ENCODE measurements at regions not wholly inside any gene's neighbourhood (a gene's known extent, or its start where the extent isn't known, plus 50 kb on each side); places are given as distances from the start of the nearest gene placed in this dataset.

DNA sequence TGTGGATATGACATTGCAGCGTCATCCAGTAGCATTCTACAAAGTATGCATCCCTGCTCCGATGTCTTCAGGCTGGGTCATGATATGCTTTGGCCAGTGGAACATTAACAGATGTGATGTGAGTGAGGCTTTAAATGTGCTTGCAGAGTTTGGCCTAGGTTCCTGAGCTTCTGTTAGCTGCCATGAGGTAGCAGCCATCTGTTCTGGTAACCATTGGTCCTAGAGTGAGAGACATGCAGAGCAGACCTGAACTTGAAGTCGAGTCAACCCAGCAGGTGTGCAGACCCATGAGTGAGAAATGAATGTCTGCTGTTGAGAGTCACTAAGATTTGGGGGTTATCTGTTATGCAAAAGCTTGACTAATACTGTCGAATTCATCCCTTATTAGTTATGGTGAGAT, 73.8 kb upstream of the NABP1 start:
- Histone ChIP-seq H3K4me3 (replicated peaks in 1 of 4; ENCODE audit: control extremely low read depth in 1 of 4, insufficient read depth in 1 of 4, low read depth in 3 of 4, low read length in 4 of 4) (no peak overlapping the region), H3K27ac (ENCODE audit: insufficient read depth, low read length) (no peak overlapping the region)
- TF ChIP-seq EZH2 (IDR thresholded peaks at IDR 0.05; ENCODE audit: low read length, missing control alignments): no peak
- TF ChIP-seq, protein P1, sequence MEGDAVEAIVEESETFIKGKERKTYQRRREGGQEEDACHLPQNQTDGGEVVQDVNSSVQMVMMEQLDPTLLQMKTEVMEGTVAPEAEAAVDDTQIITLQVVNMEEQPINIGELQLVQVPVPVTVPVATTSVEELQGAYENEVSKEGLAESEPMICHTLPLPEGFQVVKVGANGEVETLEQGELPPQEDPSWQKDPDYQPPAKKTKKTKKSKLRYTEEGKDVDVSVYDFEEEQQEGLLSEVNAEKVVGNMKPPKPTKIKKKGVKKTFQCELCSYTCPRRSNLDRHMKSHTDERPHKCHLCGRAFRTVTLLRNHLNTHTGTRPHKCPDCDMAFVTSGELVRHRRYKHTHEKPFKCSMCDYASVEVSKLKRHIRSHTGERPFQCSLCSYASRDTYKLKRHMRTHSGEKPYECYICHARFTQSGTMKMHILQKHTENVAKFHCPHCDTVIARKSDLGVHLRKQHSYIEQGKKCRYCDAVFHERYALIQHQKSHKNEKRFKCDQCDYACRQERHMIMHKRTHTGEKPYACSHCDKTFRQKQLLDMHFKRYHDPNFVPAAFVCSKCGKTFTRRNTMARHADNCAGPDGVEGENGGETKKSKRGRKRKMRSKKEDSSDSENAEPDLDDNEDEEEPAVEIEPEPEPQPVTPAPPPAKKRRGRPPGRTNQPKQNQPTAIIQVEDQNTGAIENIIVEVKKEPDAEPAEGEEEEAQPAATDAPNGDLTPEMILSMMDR (conservative IDR thresholded peaks at IDR 0.05 in 1 of 2, IDR thresholded peaks at IDR 0.05 in 1 of 2; ENCODE audit: low read depth in 1 of 2, low read length in 2 of 2): no peak

DNA sequence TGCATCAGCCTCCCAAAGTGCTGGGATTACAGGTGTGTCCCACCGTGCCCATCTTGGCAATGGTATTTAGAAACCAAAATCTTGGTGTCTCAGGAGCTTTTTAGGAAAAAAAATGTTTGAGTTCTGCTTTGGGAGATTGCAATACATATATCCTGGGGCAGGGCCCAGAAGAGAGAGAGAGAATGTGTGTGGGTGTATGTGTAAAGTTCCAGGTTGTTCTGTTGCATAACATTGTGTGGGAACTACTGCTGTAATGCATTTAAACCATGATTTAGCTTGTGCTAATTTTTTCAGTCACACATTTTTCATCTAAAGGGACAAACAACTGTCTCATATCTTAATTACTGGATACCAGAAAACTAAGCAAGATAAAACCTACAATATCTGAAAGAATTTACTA, 70.8 kb upstream of the NABP1 start:
- Histone ChIP-seq H3K79me2 (ENCODE audit: control insufficient read depth, insufficient read depth, low read length) (no peaks in the 10 kb centered on the region), H3K36me3 (ENCODE audit: control insufficient read depth, insufficient read depth, low read length) (no peaks in the 10 kb centered on the region), H3K9me3 (ENCODE audit: control insufficient read depth, insufficient read depth, low read depth, low read length) (no peaks in the 10 kb centered on the region), H3K4me1 (ENCODE audit: control insufficient read depth, extremely low read depth, insufficient read depth, low read length) (peaks cover 3% of the 10 kb centered on the region), H3K27ac (ENCODE audit: insufficient read depth, low read length) (no peak overlapping the region), H3K4me3 (replicated peaks in 1 of 4; ENCODE audit: control extremely low read depth in 1 of 4, insufficient read depth in 1 of 4, low read depth in 3 of 4, low read length in 4 of 4) (no peak overlapping the region), H3K4me2 (ENCODE audit: extremely low read depth, insufficient read depth, low read length) (no peak overlapping the region), H2AFZ (ENCODE audit: low read length) (no peak overlapping the region), H4K20me1 (ENCODE audit: control insufficient read depth, extremely low read depth, insufficient read depth, low read length) (no peaks in the 10 kb centered on the region), H3K27me3 (ENCODE audit: control insufficient read depth, insufficient read depth, low read length) (no peaks in the 10 kb centered on the region), H3K9ac (ENCODE audit: insufficient read depth, low read length) (no peak overlapping the region)
- TF ChIP-seq EZH2 (IDR thresholded peaks at IDR 0.05; ENCODE audit: low read length, missing control alignments): no peak
- TF ChIP-seq, protein P1 (conservative IDR thresholded peaks at IDR 0.05 in 1 of 2, IDR thresholded peaks at IDR 0.05 in 1 of 2; ENCODE audit: low read depth in 1 of 2, low read length in 2 of 2): no peak
- DNase-seq (ENCODE audit: low read depth in 2 of 2): peak in 1 of 2 donors; percentile 29

More for the DNA sequence above, 73.8 kb upstream of the NABP1 start:
- Histone ChIP-seq H3K79me2 (ENCODE audit: control insufficient read depth, insufficient read depth, low read length) (no peaks in the 10 kb centered on the region), H3K9ac (ENCODE audit: insufficient read depth, low read length) (no peak overlapping the region), H3K4me2 (ENCODE audit: extremely low read depth, insufficient read depth, low read length) (no peak overlapping the region), H3K4me1 (ENCODE audit: control insufficient read depth, extremely low read depth, insufficient read depth, low read length) (no peaks in the 10 kb centered on the region), H3K9me3 (ENCODE audit: control insufficient read depth, insufficient read depth, low read depth, low read length) (no peaks in the 10 kb centered on the region), H3K36me3 (ENCODE audit: control insufficient read depth, insufficient read depth, low read length) (no peaks in the 10 kb centered on the region), H4K20me1 (ENCODE audit: control insufficient read depth, extremely low read depth, insufficient read depth, low read length) (no peaks in the 10 kb centered on the region), H3K27me3 (ENCODE audit: control insufficient read depth, insufficient read depth, low read length) (no peaks in the 10 kb centered on the region), H2AFZ (ENCODE audit: low read length) (no peak overlapping the region)
- no peak for DNase-seq (ENCODE audit: low read depth in 2 of 2)

DNA sequence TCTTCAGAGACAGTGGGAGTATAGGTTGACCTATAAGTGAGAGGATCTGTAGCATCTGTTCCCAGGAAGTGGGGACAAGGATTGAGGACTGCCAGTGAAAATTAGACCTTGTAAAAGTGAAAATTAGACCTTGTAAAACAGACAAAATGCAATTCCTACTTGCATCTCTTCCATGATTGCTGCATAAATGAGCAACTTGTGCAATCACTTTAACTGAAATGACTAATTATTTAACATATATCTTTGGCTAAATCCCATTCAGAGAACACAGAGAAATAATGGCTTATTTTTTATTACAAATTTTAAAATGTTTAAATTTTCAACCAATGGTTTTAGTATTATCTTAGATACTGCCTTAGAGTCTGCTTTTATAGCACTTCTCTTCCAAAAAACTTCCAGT, 67.2 kb upstream of the NABP1 start:
- Histone ChIP-seq H3K4me1 (ENCODE audit: control insufficient read depth, extremely low read depth, insufficient read depth, low read length) (peaks cover 3% of the 10 kb centered on the region), H2AFZ (ENCODE audit: low read length) (no peak overlapping the region), H3K36me3 (ENCODE audit: control insufficient read depth, insufficient read depth, low read length) (no peaks in the 10 kb centered on the region), H3K4me2 (ENCODE audit: extremely low read depth, insufficient read depth, low read length) (no peak overlapping the region), H3K27ac (ENCODE audit: insufficient read depth, low read length) (no peak overlapping the region), H3K4me3 (replicated peaks in 1 of 4; ENCODE audit: control extremely low read depth in 1 of 4, insufficient read depth in 1 of 4, low read depth in 3 of 4, low read length in 4 of 4) (no peak overlapping the region), H3K79me2 (ENCODE audit: control insufficient read depth, insufficient read depth, low read length) (no peaks in the 10 kb centered on the region), H3K9me3 (ENCODE audit: control insufficient read depth, insufficient read depth, low read depth, low read length) (no peaks in the 10 kb centered on the region), H4K20me1 (ENCODE audit: control insufficient read depth, extremely low read depth, insufficient read depth, low read length) (no peaks in the 10 kb centered on the region), H3K9ac (ENCODE audit: insufficient read depth, low read length) (no peak overlapping the region), H3K27me3 (ENCODE audit: control insufficient read depth, insufficient read depth, low read length) (no peaks in the 10 kb centered on the region)
- TF ChIP-seq EZH2 (IDR thresholded peaks at IDR 0.05; ENCODE audit: low read length, missing control alignments): no peak
- TF ChIP-seq, protein P1 (conservative IDR thresholded peaks at IDR 0.05 in 1 of 2, IDR thresholded peaks at IDR 0.05 in 1 of 2; ENCODE audit: low read depth in 1 of 2, low read length in 2 of 2): no peak
- peak in 1 of 2 donors; percentile 7 for DNase-seq (ENCODE audit: low read depth in 2 of 2)
